GM21786 (cell line): ENCODE measurements at regions not wholly inside any gene's neighbourhood (a gene's known extent, or its start where the extent isn't known, plus 50 kb on each side); places are given as distances from the start of the nearest gene placed in this dataset.

Experiments used
- ATAC-seq: cut with Tn5 transposase; IDR thresholded peaks from one replicate; pipeline ENCODE4 v1.9.1; 2021; ENCODE audit not compliant: unreplicated experiment

GRCh38 chr14:94685166-94685581 is 73.0 kb downstream of the SERPINA3 start:
- no peak for ATAC-seq

GRCh38 chr14:94682736-94683135 is 70.5 kb downstream of the SERPINA3 start:
- ATAC-seq = no peak

- no peak for ATAC-seq
Observed at GRCh38 chr14:94682061-94682516, 69.9 kb downstream of the SERPINA3 start.

- ATAC-seq = no peak
Observed at GRCh38 chr14:94681300-94682060, 69.3 kb downstream of the SERPINA3 start.

- ATAC-seq = no peak
Observed at GRCh38 chr14:94680862-94681288, 68.7 kb downstream of the SERPINA3 start.

- no peak for ATAC-seq
Observed at GRCh38 chr14:94679937-94680861, 68.0 kb downstream of the SERPINA3 start.

GRCh38 chr14:94679106-94679810 is 67.1 kb downstream of the SERPINA3 start:
- ATAC-seq = no peak

GRCh38 chr14:94677747-94678146 is 65.6 kb downstream of the SERPINA3 start:
- ATAC-seq = no peak

- ATAC-seq = no peak
Observed at GRCh38 chr14:94677213-94677612, 65.0 kb downstream of the SERPINA3 start.

GRCh38 chr14:94676495-94677185 is 64.4 kb downstream of the SERPINA3 start:
- ATAC-seq = no peak

GRCh38 chr14:94675036-94675435 is 62.8 kb downstream of the SERPINA3 start:
- no peak for ATAC-seq

- no peak for ATAC-seq
Observed at GRCh38 chr14:94673781-94674231, 61.6 kb downstream of the SERPINA3 start.
